ENCODE measurements at regions not wholly inside any gene's neighbourhood (a gene's known extent, or its start where the extent isn't known, plus 50 kb on each side); places are given as distances from the start of the nearest gene placed in this dataset.

DNA sequence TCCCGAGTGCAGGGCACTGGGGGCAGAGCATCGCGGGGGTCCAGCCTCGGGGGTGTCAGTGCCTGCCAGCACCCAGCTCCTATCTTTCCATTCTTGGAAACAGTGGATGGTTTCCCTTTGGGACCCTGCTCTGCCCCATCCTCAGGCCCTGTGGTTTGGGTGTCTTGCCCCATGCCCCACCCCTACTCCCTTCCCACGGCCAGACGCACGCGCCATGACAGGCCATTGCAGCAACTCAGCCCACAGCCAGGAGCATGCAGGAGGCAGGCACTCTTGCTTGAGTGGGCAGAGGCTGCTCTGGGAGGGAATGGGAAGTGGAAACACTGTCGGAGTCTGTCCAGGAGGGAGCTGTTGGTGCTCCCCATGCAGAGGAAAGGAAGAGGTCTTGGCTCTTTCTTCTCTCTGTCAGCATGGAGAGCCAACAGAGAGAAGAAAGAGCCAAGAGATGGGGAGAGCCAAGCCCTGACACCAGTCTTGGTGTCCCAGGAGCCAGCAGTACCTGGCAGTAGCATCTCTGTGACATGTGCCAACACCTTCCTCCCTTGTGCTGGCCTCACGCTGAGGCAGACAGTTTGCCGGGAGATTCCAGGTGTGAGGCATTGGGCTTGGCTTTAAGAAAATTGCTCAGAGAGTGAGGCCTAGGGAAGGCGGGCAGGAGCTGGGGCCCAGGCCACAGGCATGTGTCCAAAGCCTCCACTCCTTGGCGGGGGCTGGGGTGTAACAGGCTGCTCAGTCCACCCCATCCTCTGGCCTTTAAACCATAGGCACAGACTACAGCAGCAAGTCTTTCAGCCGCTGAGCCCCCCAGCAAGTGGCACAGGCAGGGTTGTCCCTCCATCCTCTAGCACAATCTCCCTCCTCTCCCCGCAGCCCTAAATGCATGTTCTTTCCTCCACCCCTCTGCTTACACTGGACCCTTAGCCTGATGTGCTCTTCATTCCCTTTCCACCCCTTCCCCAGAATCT is 86.7 kb upstream of the UQCRFS1 start:
- peaks cover 10% of the 10 kb centered on the region for H3K4me1 Mint-ChIP-seq (ENCODE audit: low read depth, unreplicated experiment)
- Histone ChIP-seq H3K36me3 (ENCODE audit: insufficient read depth, low read length) (no peaks in the 10 kb centered on the region), H3K79me2 (ENCODE audit: insufficient read depth, low read length) (no peaks in the 10 kb centered on the region), H3K9ac (ENCODE audit: low read length) (no peak overlapping the region), H3K4me2 (ENCODE audit: low read length) (no peak overlapping the region), H2AFZ (ENCODE audit: low read depth, low read length) (no peak overlapping the region), H3K4me3 (ENCODE audit: insufficient read depth, low read depth, low read length) (no peak overlapping the region), H3K27me3 (ENCODE audit: insufficient read depth, low read length) (no peaks in the 10 kb centered on the region), H3K9me3 (ENCODE audit: insufficient read depth, low read depth, low read length) (peaks cover 9% of the 10 kb centered on the region), H4K20me1 (ENCODE audit: insufficient read depth, low read length) (no peaks in the 10 kb centered on the region), H3K4me1 (ENCODE audit: insufficient read depth, low read length) (no peaks in the 10 kb centered on the region), H3K27ac (ENCODE audit: low read depth, low read length) (no peak overlapping the region)
- H3K4me3 Mint-ChIP-seq (ENCODE audit: unreplicated experiment) = no peak overlapping the region
- H3K9me3 Mint-ChIP-seq (ENCODE audit: unreplicated experiment) = peaks cover 5% of the 10 kb centered on the region
- FAIRE-seq (no peak), DNase-seq (ENCODE audit: low read depth) (no peak)
- no peaks in the 10 kb centered on the region for H3K36me3 Mint-ChIP-seq (ENCODE audit: low read depth, unreplicated experiment)
- H3K27me3 Mint-ChIP-seq (ENCODE audit: low read depth, unreplicated experiment) = peaks cover 55% of the 10 kb centered on the region
- TF ChIP-seq EZH2 (IDR thresholded peaks at IDR 0.05; ENCODE audit: insufficient read depth, low read length) = no peak
- TF ChIP-seq, protein P1, sequence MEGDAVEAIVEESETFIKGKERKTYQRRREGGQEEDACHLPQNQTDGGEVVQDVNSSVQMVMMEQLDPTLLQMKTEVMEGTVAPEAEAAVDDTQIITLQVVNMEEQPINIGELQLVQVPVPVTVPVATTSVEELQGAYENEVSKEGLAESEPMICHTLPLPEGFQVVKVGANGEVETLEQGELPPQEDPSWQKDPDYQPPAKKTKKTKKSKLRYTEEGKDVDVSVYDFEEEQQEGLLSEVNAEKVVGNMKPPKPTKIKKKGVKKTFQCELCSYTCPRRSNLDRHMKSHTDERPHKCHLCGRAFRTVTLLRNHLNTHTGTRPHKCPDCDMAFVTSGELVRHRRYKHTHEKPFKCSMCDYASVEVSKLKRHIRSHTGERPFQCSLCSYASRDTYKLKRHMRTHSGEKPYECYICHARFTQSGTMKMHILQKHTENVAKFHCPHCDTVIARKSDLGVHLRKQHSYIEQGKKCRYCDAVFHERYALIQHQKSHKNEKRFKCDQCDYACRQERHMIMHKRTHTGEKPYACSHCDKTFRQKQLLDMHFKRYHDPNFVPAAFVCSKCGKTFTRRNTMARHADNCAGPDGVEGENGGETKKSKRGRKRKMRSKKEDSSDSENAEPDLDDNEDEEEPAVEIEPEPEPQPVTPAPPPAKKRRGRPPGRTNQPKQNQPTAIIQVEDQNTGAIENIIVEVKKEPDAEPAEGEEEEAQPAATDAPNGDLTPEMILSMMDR (IDR thresholded peaks at IDR 0.05; ENCODE audit: insufficient read depth, low read depth, low read length) = no peak
- H3K27ac Mint-ChIP-seq (ENCODE audit: unreplicated experiment) = no peak overlapping the region

DNA sequence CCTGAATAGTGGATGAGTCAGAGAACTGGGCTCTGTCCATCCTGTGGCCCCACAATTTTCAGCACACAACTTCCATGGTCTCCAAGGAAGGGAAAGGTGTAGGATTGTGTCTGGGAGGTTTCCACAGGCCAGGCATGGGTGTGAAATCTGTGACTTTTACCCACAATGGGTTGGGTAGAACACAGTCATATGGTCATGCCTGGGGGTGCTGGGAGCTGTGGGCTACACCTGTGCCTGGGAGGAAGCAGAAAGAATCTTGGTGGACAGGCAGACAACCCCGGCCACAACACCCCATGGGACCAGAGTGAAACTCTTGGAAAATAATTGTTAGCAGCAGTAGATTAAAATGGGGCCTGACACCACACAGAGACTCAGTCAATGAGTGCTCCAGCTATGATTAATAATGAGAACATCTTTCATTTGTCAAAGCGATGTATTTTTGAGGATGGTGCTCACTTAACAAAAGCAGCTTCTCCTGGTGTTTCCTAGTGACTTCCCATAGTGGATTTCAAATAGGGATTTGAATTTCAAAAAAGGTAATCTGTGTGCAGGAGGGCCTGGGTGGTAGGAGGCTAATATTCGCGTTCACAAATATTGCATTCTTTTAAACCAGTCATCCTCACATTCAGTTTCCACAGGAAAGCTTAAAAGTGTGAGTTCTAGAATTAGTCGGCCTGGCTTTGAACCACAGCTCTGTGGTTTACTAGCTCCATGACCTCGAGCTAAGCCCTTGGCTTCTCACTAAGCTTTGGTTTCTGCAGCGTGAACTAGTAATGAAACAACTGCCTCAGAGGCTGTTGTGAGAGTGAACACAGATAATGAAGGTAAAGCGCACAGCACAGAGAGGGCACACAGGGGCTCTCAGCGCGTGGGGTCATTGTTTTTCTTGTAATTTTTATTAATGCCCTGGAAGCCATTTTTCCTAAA is 89.3 kb upstream of the UQCRFS1 start:
- peaks cover 10% of the 10 kb centered on the region for H3K4me1 Mint-ChIP-seq (ENCODE audit: low read depth, unreplicated experiment)
- Histone ChIP-seq H3K4me2 (ENCODE audit: low read length) (no peak overlapping the region), H4K20me1 (ENCODE audit: insufficient read depth, low read length) (no peaks in the 10 kb centered on the region), H3K4me1 (ENCODE audit: insufficient read depth, low read length) (no peaks in the 10 kb centered on the region), H3K79me2 (ENCODE audit: insufficient read depth, low read length) (no peaks in the 10 kb centered on the region), H3K9ac (ENCODE audit: low read length) (no peak overlapping the region), H3K27me3 (ENCODE audit: insufficient read depth, low read length) (no peaks in the 10 kb centered on the region), H3K36me3 (ENCODE audit: insufficient read depth, low read length) (no peaks in the 10 kb centered on the region), H2AFZ (ENCODE audit: low read depth, low read length) (no peak overlapping the region), H3K27ac (ENCODE audit: low read depth, low read length) (no peak overlapping the region), H3K9me3 (ENCODE audit: insufficient read depth, low read depth, low read length) (peaks cover 8% of the 10 kb centered on the region), H3K4me3 (ENCODE audit: insufficient read depth, low read depth, low read length) (no peak overlapping the region)
- H3K9me3 Mint-ChIP-seq (ENCODE audit: unreplicated experiment) = peaks cover 4% of the 10 kb centered on the region
- H3K4me3 Mint-ChIP-seq (ENCODE audit: unreplicated experiment) = no peak overlapping the region
- DNase-seq (ENCODE audit: low read depth) (no peak), FAIRE-seq (no peak)
- H3K27me3 Mint-ChIP-seq (ENCODE audit: low read depth, unreplicated experiment) = peaks cover 49% of the 10 kb centered on the region
- no peak for TF ChIP-seq EZH2 (IDR thresholded peaks at IDR 0.05; ENCODE audit: insufficient read depth, low read length)
- TF ChIP-seq, protein P1 (IDR thresholded peaks at IDR 0.05; ENCODE audit: insufficient read depth, low read depth, low read length) = no peak
- no peak overlapping the region for H3K27ac Mint-ChIP-seq (ENCODE audit: unreplicated experiment)
- no peaks in the 10 kb centered on the region for H3K36me3 Mint-ChIP-seq (ENCODE audit: low read depth, unreplicated experiment)

Measured in astrocyte (in vitro differentiated cells and primary cell).